OCI-LY3 (cell line): ENCODE measurements at regions not wholly inside any gene's neighbourhood (a gene's known extent, or its start where the extent isn't known, plus 50 kb on each side); places are given as distances from the start of the nearest gene placed in this dataset.

Experiments
- EZH2phosphoT487 ChIP-seq: fragments of 200-600 bp; shearing (Covaris generic); IDR thresholded peaks from 2 replicates; pipeline ENCODE4 v1.6.1; 2018; ENCODE audit warnings: antibody characterized with exemption, mixed run types, low read depth
- TF ChIP-seq, protein P1 (sequence below): fragments of 200-600, 300-600 bp; sonication (generic); IDR thresholded peaks from 2 replicates; pipeline ENCODE4 v1.5.1; 2014; ENCODE audit warnings: antibody characterized with exemption, low read length, low read depth

DNA sequence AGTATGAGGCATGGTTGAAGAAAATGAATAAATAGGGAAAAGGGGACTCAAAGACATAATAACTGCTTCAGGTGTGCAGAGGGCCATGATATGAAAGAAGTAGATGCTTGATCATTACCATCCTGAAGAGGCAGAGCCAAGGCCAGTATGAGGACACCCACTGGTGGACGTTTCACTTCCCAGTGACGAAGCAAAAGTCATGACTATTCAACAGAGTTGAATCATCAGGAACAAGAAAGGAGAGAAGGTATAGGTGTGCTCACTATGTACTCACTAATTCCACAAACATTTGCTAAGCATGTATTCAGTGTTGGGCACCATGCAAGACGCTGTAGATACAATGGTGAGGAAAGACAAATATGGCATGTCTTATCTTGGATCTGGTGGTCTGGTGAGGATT, 319.2 kb upstream of the RUNX1 start:
- TF ChIP-seq, protein P1, sequence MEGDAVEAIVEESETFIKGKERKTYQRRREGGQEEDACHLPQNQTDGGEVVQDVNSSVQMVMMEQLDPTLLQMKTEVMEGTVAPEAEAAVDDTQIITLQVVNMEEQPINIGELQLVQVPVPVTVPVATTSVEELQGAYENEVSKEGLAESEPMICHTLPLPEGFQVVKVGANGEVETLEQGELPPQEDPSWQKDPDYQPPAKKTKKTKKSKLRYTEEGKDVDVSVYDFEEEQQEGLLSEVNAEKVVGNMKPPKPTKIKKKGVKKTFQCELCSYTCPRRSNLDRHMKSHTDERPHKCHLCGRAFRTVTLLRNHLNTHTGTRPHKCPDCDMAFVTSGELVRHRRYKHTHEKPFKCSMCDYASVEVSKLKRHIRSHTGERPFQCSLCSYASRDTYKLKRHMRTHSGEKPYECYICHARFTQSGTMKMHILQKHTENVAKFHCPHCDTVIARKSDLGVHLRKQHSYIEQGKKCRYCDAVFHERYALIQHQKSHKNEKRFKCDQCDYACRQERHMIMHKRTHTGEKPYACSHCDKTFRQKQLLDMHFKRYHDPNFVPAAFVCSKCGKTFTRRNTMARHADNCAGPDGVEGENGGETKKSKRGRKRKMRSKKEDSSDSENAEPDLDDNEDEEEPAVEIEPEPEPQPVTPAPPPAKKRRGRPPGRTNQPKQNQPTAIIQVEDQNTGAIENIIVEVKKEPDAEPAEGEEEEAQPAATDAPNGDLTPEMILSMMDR: no peak
- TF ChIP-seq EZH2phosphoT487: no peak
